CD4-positive, CD25-positive, alpha-beta regulatory T cell (primary cell): ENCODE measurements at regions not wholly inside any gene's neighbourhood (a gene's known extent, or its start where the extent isn't known, plus 50 kb on each side); places are given as distances from the start of the nearest gene placed in this dataset.
"Not testable (repeated sequence)": the region's sequence is repeated elsewhere in the genome, so short reads cannot be mapped to it uniquely, and the experiment has no call there.

Experiments
- ATAC-seq, 2 donors: fragments of 150-1000 bp; cut with Tn5 transposase; one replicate each; pipeline ENCODE4 v1.10.0; 2021; ENCODE audit warnings: low read depth in 2 of 2, moderate number of reproducible peaks in 2 of 2, moderate library complexity in 1 of 2
- DNase-seq, 3 donors: peaks; one replicate each; pipeline versions ENCODE4 v3.0.0 to v3.0.0-alpha.2; 2012 to 2022; ENCODE audit warnings: mixed read lengths in 1 of 3
- H3K27ac ChIP-seq: one replicate; pipeline ENCODE4 v1.7.0; 2013; ENCODE audit warnings: mild to moderate bottlenecking, low read length; ENCODE audit not compliant: insufficient read depth, poor library complexity, severe bottlenecking
- H3K27me3 ChIP-seq: one replicate; pipeline ENCODE4 v1.7.0; 2013; ENCODE audit warnings: low read length; ENCODE audit not compliant: control insufficient read depth, insufficient read depth
- H3K36me3 ChIP-seq: one replicate; pipeline ENCODE4 v1.7.0; 2013; ENCODE audit warnings: mild to moderate bottlenecking, low read length, moderate library complexity; ENCODE audit not compliant: control insufficient read depth, insufficient read depth
- H3K4me1 ChIP-seq: 2 replicates; pipeline ENCODE4 v1.7.0; 2013; ENCODE audit warnings: mild to moderate bottlenecking, low read length; ENCODE audit not compliant: insufficient read depth, control insufficient read depth, poor library complexity, severe bottlenecking
- H3K4me3 ChIP-seq: one replicate; pipeline ENCODE4 v1.7.0; 2013; ENCODE audit warnings: low read depth, mild to moderate bottlenecking, low read length, moderate library complexity
- H3K9me3 ChIP-seq, 2 experiments: 1 replicate in 1 of 2; 2 replicates in 1 of 2; pipeline ENCODE4 v1.7.0; 2013; ENCODE audit warnings: low read length in 2 of 2, mild to moderate bottlenecking in 1 of 2, moderate library complexity in 1 of 2; ENCODE audit not compliant: control insufficient read depth in 2 of 2
- H3K27ac Mint-ChIP-seq, 3 donors: one replicate each; pipeline ENCODE4 v1.8.0; 2020 to 2022; ENCODE audit warnings: mild to moderate bottlenecking in 3 of 3, mixed read lengths in 3 of 3, moderate library complexity in 2 of 3
- H3K27me3 Mint-ChIP-seq: one replicate; pipeline ENCODE4 v1.8.0; 2022; ENCODE audit warnings: mild to moderate bottlenecking, mixed read lengths
- H3K36me3 Mint-ChIP-seq: one replicate; pipeline ENCODE4 v1.8.0; 2020; ENCODE audit warnings: mixed read lengths
- H3K4me1 Mint-ChIP-seq, 4 donors: one replicate each; pipeline ENCODE4 v1.8.0; 2020 to 2022; ENCODE audit warnings: mixed read lengths in 4 of 4, mild to moderate bottlenecking in 1 of 4
- H3K4me3 Mint-ChIP-seq, 4 donors: one replicate each; pipeline ENCODE4 v1.8.0; 2020 to 2022; ENCODE audit warnings: mild to moderate bottlenecking in 4 of 4, mixed read lengths in 4 of 4, moderate library complexity in 3 of 4
- H3K9me3 Mint-ChIP-seq, 7 donors: one replicate each; pipeline ENCODE4 v1.8.0; 2020 to 2022; ENCODE audit warnings: mixed read lengths in 7 of 7, mild to moderate bottlenecking in 3 of 7, moderate library complexity in 2 of 7

DNA sequence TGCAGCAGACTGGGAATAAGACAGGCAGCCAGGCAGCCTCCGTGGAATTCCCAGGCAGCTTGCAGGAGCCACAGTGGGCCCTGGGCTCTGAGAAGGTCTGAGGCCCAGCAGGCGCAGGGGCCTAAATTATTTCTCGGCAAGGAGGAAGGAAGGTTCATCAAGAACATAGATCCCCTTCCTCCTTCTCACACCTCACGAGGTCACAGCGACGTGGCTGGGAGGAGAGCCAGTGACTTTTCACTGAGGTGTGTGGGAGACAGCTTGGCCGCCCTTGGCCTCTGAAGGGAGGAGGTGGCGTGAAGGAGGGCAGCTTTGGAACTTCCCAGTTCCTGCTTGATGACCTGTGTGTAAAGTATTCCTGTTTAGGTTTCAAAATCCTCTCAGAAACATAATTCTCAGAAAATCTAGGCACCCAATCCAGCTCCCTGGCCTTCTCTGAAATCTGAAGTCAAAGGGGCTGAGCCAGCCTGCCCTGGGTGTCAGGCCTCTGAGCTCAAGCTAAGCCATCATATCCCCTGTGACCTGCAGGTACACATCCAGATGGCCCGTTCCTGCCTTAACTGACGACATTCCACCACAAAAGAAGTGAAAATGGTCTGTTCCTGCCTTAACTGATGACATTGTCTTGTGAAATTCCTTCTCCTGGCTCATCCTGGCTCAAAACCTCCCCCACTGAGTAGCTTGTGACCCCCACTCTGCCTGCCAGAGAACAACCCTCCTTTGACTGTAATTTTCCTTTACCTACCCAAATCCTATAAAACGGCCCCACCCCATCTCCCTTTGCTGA, 161.0 kb downstream of the ADRA2C start:
- not testable (repeated sequence) for H3K27me3 ChIP-seq, DNase-seq, H3K36me3 Mint-ChIP-seq, H3K9me3 Mint-ChIP-seq, H3K4me3 Mint-ChIP-seq, H3K4me1 ChIP-seq, ATAC-seq, H3K27ac ChIP-seq, H3K4me1 Mint-ChIP-seq, H3K36me3 ChIP-seq, H3K9me3 ChIP-seq, H3K4me3 ChIP-seq
- H3K27ac Mint-ChIP-seq, result peak overlapping the region in 1 of 3 donors; percentile 62
- H3K27me3 Mint-ChIP-seq, result peaks cover 22% of the 10 kb centered on the region

DNA sequence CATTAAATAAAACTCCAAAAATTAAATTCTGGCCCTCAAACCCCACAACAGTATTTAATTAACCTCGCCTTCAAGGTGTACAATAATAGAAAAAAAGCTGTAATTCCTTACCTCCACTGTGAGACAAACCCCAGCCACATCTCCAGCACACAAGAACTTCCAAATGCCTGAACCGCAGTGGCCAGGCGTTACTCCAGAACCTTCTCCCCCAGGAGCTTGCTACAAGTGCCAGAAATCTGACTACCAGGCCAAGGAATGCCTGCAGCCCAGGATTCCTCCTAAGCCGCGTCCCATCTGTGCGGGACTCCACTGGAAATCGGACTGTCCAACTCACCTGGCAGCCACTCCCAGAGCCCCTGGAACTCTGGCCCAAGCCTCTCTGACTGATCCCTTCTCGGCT, 163.2 kb downstream of the ADRA2C start:
- not testable (repeated sequence) for DNase-seq, H3K27me3 ChIP-seq, H3K4me3 ChIP-seq, H3K27ac ChIP-seq, H3K9me3 Mint-ChIP-seq, H3K36me3 Mint-ChIP-seq, H3K4me1 ChIP-seq, H3K36me3 ChIP-seq, H3K9me3 ChIP-seq, ATAC-seq, H3K27ac Mint-ChIP-seq, H3K4me1 Mint-ChIP-seq, H3K4me3 Mint-ChIP-seq
- H3K27me3 Mint-ChIP-seq, result peaks cover 22% of the 10 kb centered on the region

DNA sequence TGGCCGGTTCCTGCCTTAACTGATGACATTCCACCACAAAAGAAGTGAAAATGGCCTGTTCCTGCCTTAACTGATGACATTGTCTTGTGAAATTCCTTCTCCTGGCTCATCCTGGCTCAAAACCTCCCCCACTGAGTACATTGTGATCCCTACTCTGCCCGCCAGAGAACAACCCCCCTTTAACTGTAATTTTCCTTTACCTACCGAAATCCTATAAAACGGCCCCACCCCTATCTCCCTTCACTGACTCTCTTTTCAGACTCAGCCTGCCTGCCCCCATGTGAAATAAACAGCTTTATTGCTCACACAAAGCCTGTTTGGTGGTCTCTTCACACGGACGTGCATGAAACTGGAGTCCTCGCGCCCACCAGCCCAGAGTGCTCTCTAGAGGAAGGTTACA, 166.5 kb downstream of the ADRA2C start:
- H3K36me3 Mint-ChIP-seq, H3K27ac Mint-ChIP-seq: not testable (repeated sequence)

DNA sequence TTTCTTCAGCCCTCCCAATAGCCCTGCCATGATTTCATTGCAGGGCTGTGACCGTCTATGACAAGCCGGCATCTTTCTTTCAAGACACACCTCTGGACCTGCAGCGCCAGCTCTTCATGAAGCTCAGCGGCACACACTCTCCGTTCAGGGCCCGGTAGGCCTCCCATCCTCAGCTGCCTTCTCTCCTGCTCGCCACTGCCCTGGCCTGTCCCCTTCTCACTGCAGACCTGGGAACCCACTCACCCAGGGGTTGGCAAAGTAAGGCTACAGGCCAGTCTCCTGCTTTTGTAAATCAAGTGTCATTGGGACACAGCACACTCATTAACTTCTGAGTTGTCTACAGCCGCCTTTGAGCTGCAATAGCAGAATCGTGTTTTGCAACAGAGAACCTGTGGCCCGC, 169.2 kb downstream of the ADRA2C start:
- not testable (repeated sequence) for H3K27ac ChIP-seq, DNase-seq, H3K36me3 Mint-ChIP-seq, H3K4me1 ChIP-seq, H3K9me3 ChIP-seq, H3K36me3 ChIP-seq, H3K4me1 Mint-ChIP-seq, H3K4me3 Mint-ChIP-seq, H3K27ac Mint-ChIP-seq, H3K9me3 Mint-ChIP-seq, H3K4me3 ChIP-seq, H3K27me3 Mint-ChIP-seq, H3K27me3 ChIP-seq, ATAC-seq

More for the DNA sequence above, 166.5 kb downstream of the ADRA2C start:
- H3K4me3 Mint-ChIP-seq, H3K4me1 Mint-ChIP-seq, H3K27me3 ChIP-seq, H3K4me3 ChIP-seq, H3K9me3 ChIP-seq, H3K27ac ChIP-seq, H3K4me1 ChIP-seq, ATAC-seq, H3K36me3 ChIP-seq, DNase-seq, H3K9me3 Mint-ChIP-seq: not testable (repeated sequence)
- H3K27me3 Mint-ChIP-seq, result peaks cover 16% of the 10 kb centered on the region

DNA sequence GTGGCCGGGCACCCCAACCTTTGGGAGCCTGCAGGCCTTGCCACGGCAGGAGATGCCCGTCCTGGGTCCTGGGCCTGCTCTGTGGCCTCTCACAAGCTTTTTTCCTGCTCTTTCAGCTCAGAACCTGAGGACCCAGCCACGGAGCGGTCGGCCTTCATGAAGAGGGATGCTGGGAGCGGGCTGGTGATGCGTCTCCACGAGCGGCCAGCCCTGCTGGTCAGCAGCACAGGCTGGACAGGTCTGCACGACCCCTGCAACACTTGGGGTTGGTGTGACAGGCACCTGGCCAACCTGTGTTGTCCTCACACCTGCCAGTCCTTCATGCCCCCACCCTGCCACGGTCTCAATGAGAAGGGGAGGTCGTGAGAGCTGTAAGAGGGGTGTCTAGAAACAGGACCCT, 170.0 kb downstream of the ADRA2C start:
- peaks cover 0 to 2% (median 0%) of the 10 kb centered on the region in 4 donors for H3K4me1 Mint-ChIP-seq
- H3K27me3 Mint-ChIP-seq, result no peaks in the 10 kb centered on the region
- Histone ChIP-seq H3K4me3 (no peak overlapping the region), H3K36me3 (no peaks in the 10 kb centered on the region), H3K4me1 (no peaks in the 10 kb centered on the region), H3K27ac (no peak overlapping the region), H3K27me3 (no peaks in the 10 kb centered on the region), H3K9me3 (no peaks in the 10 kb centered on the region)
- no peak overlapping the region for H3K4me3 Mint-ChIP-seq
- H3K9me3 Mint-ChIP-seq, result peaks cover 0 to 1% (median 0%) of the 10 kb centered on the region in 7 donors
- H3K27ac Mint-ChIP-seq, result no peak overlapping the region
- no peaks in the 10 kb centered on the region for H3K36me3 Mint-ChIP-seq
- no peak for ATAC-seq
- DNase-seq, result no peak

DNA sequence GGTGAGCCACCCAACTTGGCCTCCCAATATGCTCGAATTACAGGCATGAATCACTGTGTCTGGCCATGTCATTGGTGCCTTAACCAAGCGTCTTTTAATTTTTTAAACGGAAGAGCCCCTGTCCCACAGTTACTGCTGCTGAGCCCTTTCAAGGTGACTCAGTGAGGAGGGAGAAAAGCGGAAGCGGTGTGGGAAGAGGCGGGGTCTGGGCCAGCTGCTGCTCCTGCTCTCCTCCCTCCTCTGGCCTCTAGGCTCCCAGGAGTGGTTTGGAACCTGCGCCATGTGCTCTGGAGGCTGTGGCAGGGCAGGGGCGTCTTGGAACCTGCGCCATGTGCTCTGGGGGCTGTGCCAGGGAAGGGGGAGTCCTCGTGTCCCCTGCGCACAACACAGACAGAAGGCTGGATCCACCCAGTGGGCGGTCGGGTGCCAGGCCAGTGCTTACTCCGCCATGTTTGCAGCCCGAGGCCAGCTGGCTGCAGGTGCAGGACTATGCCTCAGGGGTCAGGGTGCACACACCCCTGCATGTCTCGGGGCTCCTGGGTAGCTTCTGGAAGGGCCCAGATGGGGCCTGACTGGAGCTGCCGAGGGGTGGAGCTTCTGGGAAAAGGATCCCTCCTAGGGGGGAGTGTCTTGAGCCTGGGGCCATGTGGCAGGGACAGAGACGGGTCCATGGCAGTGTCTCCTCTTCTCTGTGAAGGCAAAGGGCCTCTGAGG, 171.8 kb downstream of the ADRA2C start:
- H3K27ac Mint-ChIP-seq, DNase-seq, H3K36me3 Mint-ChIP-seq, H3K27ac ChIP-seq, H3K27me3 Mint-ChIP-seq, H3K36me3 ChIP-seq, ATAC-seq, H3K9me3 Mint-ChIP-seq, H3K4me3 Mint-ChIP-seq, H3K4me1 Mint-ChIP-seq, H3K4me1 ChIP-seq, H3K4me3 ChIP-seq, H3K9me3 ChIP-seq, H3K27me3 ChIP-seq: not testable (repeated sequence)

DNA sequence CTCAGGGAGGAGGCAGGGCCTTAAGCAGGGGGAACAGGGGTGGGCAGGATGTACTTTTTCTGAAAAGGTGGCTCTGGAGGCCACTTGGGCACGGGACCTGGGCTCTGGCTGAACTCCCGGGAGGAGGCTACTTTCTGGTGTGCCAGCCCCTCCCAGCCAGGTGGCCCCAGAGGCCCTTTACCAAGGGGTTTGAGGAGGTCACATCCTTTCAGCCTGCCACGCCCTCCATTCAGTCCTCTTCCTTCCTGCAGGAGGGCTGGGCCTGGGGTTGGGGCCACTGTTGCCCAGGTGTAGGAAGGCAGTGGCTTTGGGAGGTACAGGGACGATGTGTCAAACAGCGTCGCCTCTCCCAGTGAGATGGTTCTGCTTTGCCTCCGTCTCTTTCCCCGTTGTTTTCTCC, 172.5 kb downstream of the ADRA2C start:
- not testable (repeated sequence) for H3K27me3 ChIP-seq, H3K9me3 Mint-ChIP-seq, H3K27ac Mint-ChIP-seq, H3K4me1 Mint-ChIP-seq, H3K27me3 Mint-ChIP-seq, H3K4me3 Mint-ChIP-seq, ATAC-seq, H3K36me3 Mint-ChIP-seq, H3K36me3 ChIP-seq, H3K27ac ChIP-seq, H3K9me3 ChIP-seq, H3K4me3 ChIP-seq, H3K4me1 ChIP-seq
- DNase-seq, result peak in 1 of 3 donors; percentile 27
